NCI-H1092 treated with DMSO at 0.1 percent for 48 hours (cell line): ENCODE measurements at regions not wholly inside any gene's neighbourhood (a gene's known extent, or its start where the extent isn't known, plus 50 kb on each side); places are given as distances from the start of the nearest gene placed in this dataset.
"Not testable (repeated sequence)": the region's sequence is repeated elsewhere in the genome, so short reads cannot be mapped to it uniquely, and the experiment has no call there.

ENCODE experiments used
- DNase-seq: peaks from one replicate; lab custom pipeline; 2025; lab: John Stamatoyannopoulos, UW

GRCh38 chrX:40243755-40244515 lies 146.2 kb upstream of the BCOR start:
- no peak for DNase-seq

- no peak for DNase-seq
Measured at GRCh38 chrX:40240844-40241243, 143.1 kb upstream of the BCOR start.

- no peak for DNase-seq
Measured at GRCh38 chrX:40237731-40238178, 140.0 kb upstream of the BCOR start.

- DNase-seq: no peak
Measured at GRCh38 chrX:40230646-40231045, 132.9 kb upstream of the BCOR start.

GRCh38 chrX:40227125-40227524 lies 129.4 kb upstream of the BCOR start:
- DNase-seq: no peak

- no peak for DNase-seq
Measured at GRCh38 chrX:40224658-40225057, 126.9 kb upstream of the BCOR start.

GRCh38 chrX:40222612-40223011 lies 124.9 kb upstream of the BCOR start:
- DNase-seq: not testable (repeated sequence)

- DNase-seq: no peak
Measured at GRCh38 chrX:40213092-40213491, 115.3 kb upstream of the BCOR start.

- no peak for DNase-seq
Measured at GRCh38 chrX:40209951-40210617, 112.3 kb upstream of the BCOR start.

GRCh38 chrX:40207626-40208025 lies 109.9 kb upstream of the BCOR start:
- DNase-seq: no peak

- no peak for DNase-seq
Measured at GRCh38 chrX:40205471-40205870, 107.7 kb upstream of the BCOR start.

- DNase-seq: no peak
Measured at GRCh38 chrX:40202456-40202855, 104.7 kb upstream of the BCOR start.

GRCh38 chrX:40201329-40201885 lies 103.6 kb upstream of the BCOR start:
- no peak for DNase-seq

- no peak for DNase-seq
Measured at GRCh38 chrX:40199704-40200103, 101.9 kb upstream of the BCOR start.

- DNase-seq: no peak
Measured at GRCh38 chrX:40197071-40197470, 99.3 kb upstream of the BCOR start.

- no peak for DNase-seq
Measured at GRCh38 chrX:40195368-40195767, 97.6 kb upstream of the BCOR start.

GRCh38 chrX:40192196-40192595 lies 94.4 kb upstream of the BCOR start:
- no peak for DNase-seq

- DNase-seq: no peak
Measured at GRCh38 chrX:40189637-40190036, 91.9 kb upstream of the BCOR start.

GRCh38 chrX:40188573-40189417 lies 91.0 kb upstream of the BCOR start:
- DNase-seq: no peak

GRCh38 chrX:40184968-40185367 lies 87.2 kb upstream of the BCOR start:
- DNase-seq: no peak

GRCh38 chrX:40182615-40183014 lies 84.9 kb upstream of the BCOR start:
- no peak for DNase-seq

GRCh38 chrX:40182095-40182494 lies 84.3 kb upstream of the BCOR start:
- DNase-seq: no peak
